PC-3 (cell line): ENCODE measurements at regions not wholly inside any gene's neighbourhood (a gene's known extent, or its start where the extent isn't known, plus 50 kb on each side); places are given as distances from the start of the nearest gene placed in this dataset.

ENCODE experiments used
- EZH2 ChIP-seq: fragments of 300-600 bp; sonication (generic); IDR thresholded peaks from one replicate; pipeline ENCODE4 v1.6.1; 2017; ENCODE audit warnings: antibody characterized with exemption, mild to moderate bottlenecking, low read length; ENCODE audit not compliant: unreplicated experiment
- TF ChIP-seq, protein P1 (sequence below): fragments of 300-600 bp; sonication (generic); conservative IDR thresholded peaks from 2 replicates; pipeline ENCODE4 v1.5.1; 2017; ENCODE audit warnings: antibody characterized with exemption, low read depth, mild to moderate bottlenecking, low read length

- TF ChIP-seq, protein P1, sequence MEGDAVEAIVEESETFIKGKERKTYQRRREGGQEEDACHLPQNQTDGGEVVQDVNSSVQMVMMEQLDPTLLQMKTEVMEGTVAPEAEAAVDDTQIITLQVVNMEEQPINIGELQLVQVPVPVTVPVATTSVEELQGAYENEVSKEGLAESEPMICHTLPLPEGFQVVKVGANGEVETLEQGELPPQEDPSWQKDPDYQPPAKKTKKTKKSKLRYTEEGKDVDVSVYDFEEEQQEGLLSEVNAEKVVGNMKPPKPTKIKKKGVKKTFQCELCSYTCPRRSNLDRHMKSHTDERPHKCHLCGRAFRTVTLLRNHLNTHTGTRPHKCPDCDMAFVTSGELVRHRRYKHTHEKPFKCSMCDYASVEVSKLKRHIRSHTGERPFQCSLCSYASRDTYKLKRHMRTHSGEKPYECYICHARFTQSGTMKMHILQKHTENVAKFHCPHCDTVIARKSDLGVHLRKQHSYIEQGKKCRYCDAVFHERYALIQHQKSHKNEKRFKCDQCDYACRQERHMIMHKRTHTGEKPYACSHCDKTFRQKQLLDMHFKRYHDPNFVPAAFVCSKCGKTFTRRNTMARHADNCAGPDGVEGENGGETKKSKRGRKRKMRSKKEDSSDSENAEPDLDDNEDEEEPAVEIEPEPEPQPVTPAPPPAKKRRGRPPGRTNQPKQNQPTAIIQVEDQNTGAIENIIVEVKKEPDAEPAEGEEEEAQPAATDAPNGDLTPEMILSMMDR = no peak
- TF ChIP-seq EZH2 = no peak
Measured at GRCh38 chr5:38720554-38721361, 125.1 kb upstream of the OSMR start.
